IMR-90 (cell line): ENCODE measurements at regions not wholly inside any gene's neighbourhood (a gene's known extent, or its start where the extent isn't known, plus 50 kb on each side); places are given as distances from the start of the nearest gene placed in this dataset.

Experiments
- ATAC-seq: fragments of 200-7000 bp; cut with Tn5 transposase; 2 replicates; pipeline ENCODE4 v1.9.1; 2020; ENCODE audit warnings: low read depth, mild to moderate bottlenecking, moderate library complexity
- BruUV-seq: library from RNA; stranded (reverse); fragments of 400-500 nt; replicated peaks from 2 replicates; lab custom pipeline; 2021; lab: Mats Ljungman, UMichigan
- CTCF ChIA-PET: fragments of 300-600 bp; formaldehyde crosslinking; extraction: SDS; loops from one replicate; lab custom pipeline; 2021; ENCODE audit warnings: antibody characterized with exemption; lab: Yijun Ruan, JAX
- POLR2A ChIA-PET: fragments of 300-600 bp; sonication (Branson Sonifier 250); formaldehyde crosslinking; loops from one replicate; lab custom pipeline; 2022; ENCODE audit warnings: antibody characterized with exemption; ENCODE audit not compliant: unreplicated experiment; lab: Charles Lee
- DNase-seq: peaks from one replicate; pipeline ENCODE4 v3.0.0; 2013
- H2AFZ ChIP-seq: replicated peaks from 2 replicates; pipeline ENCODE3; 2013; ENCODE audit warnings: low read length, mild to moderate bottlenecking; ENCODE audit not compliant: poor library complexity
- H2AK5ac ChIP-seq: 2 replicates; pipeline ENCODE4 v1.6.1; 2013; ENCODE audit warnings: low read depth, low read length, inconsistent platforms
- H2AK9ac ChIP-seq: replicated peaks from 2 replicates; pipeline ENCODE3; 2013; ENCODE audit warnings: mild to moderate bottlenecking, low read depth, low read length, moderate library complexity; ENCODE audit not compliant: poor library complexity
- H2BK120ac ChIP-seq: 2 replicates; pipeline ENCODE4 v1.6.1; 2013; ENCODE audit warnings: low read depth, low read length, inconsistent platforms
- H2BK15ac ChIP-seq: 3 replicates; pipeline ENCODE4 v1.6.1; 2013; ENCODE audit warnings: low read depth, low read length, inconsistent platforms
- H2BK20ac ChIP-seq: 2 replicates; pipeline ENCODE4 v1.6.1; 2013; ENCODE audit warnings: low read depth, mild to moderate bottlenecking, inconsistent platforms, low read length, moderate library complexity
- H2BK5ac ChIP-seq: 2 replicates; pipeline ENCODE4 v1.6.1; 2013; ENCODE audit warnings: mild to moderate bottlenecking, low read depth, low read length, inconsistent platforms; ENCODE audit not compliant: poor library complexity, severe bottlenecking
- H3K14ac ChIP-seq: replicated peaks from 2 replicates; pipeline ENCODE4 v1.6.1; 2013; ENCODE audit warnings: low read depth, low read length, inconsistent platforms
- H3K18ac ChIP-seq: 2 replicates; pipeline ENCODE4 v1.6.1; 2013; ENCODE audit warnings: low read depth, low read length, control low read depth
- H3K23ac ChIP-seq: 2 replicates; pipeline ENCODE4 v1.6.1; 2013; ENCODE audit warnings: low read depth, low read length, inconsistent platforms
- H3K27ac ChIP-seq: 2 replicates; pipeline ENCODE4 v1.5.1; 2013; ENCODE audit warnings: mild to moderate bottlenecking, control low read depth, low read length; ENCODE audit not compliant: insufficient read depth
- H3K27me3 ChIP-seq: 2 replicates; pipeline ENCODE4 v1.6.1; 2013; ENCODE audit warnings: low read length; ENCODE audit not compliant: control insufficient read depth, insufficient read depth
- H3K36me3 ChIP-seq: 2 replicates; pipeline ENCODE4 v1.6.1; 2013; ENCODE audit warnings: low read length, mixed read lengths; ENCODE audit not compliant: control insufficient read depth, insufficient read depth
- H3K4ac ChIP-seq: 2 replicates; pipeline ENCODE4 v1.6.1; 2013; ENCODE audit warnings: low read depth, low read length, inconsistent platforms
- H3K4me1 ChIP-seq: 2 replicates; pipeline ENCODE4 v1.6.1; 2013; ENCODE audit warnings: low read length, mixed read lengths; ENCODE audit not compliant: control insufficient read depth, insufficient read depth
- H3K4me2 ChIP-seq: 2 replicates; pipeline ENCODE4 v1.6.1; 2013; ENCODE audit warnings: low read depth, mild to moderate bottlenecking, control low read depth, low read length, moderate library complexity
- H3K4me3 ChIP-seq: 2 replicates; pipeline ENCODE4 v1.5.1; 2013; ENCODE audit warnings: low read depth, mild to moderate bottlenecking, control low read depth, low read length, moderate library complexity; ENCODE audit not compliant: insufficient read depth
- H3K56ac ChIP-seq: 2 replicates; pipeline ENCODE4 v1.6.1; 2013; ENCODE audit warnings: low read length, inconsistent platforms; ENCODE audit not compliant: insufficient read depth; ENCODE audit errors: extremely low read depth
- H3K79me1 ChIP-seq, 2 experiments: 2 replicates each; pipeline ENCODE4 v1.6.1; 2013; ENCODE audit warnings: low read length in 2 of 2, inconsistent platforms in 1 of 2, low read depth in 1 of 2
- H3K9ac ChIP-seq: 2 replicates; pipeline ENCODE4 v1.6.1; 2013; ENCODE audit warnings: low read depth, low read length, control low read depth
- H3K9me1 ChIP-seq: 2 replicates; pipeline ENCODE4 v1.6.1; 2013; ENCODE audit warnings: low read length, inconsistent platforms; ENCODE audit not compliant: insufficient read depth
- H3K9me3 ChIP-seq: 2 replicates; pipeline ENCODE4 v1.6.1; 2013; ENCODE audit warnings: low read length; ENCODE audit not compliant: control insufficient read depth, insufficient read depth
- H4K20me1 ChIP-seq: 2 replicates; pipeline ENCODE4 v1.6.1; 2013; ENCODE audit warnings: low read length, inconsistent platforms; ENCODE audit not compliant: insufficient read depth
- H4K5ac ChIP-seq: 2 replicates; pipeline ENCODE4 v1.6.1; 2013; ENCODE audit warnings: mild to moderate bottlenecking, low read depth, low read length, control low read depth
- H4K8ac ChIP-seq, 2 experiments: 2 replicates each; pipeline ENCODE4 v1.6.1; 2013; ENCODE audit warnings: low read depth in 2 of 2, low read length in 2 of 2, control low read depth in 1 of 2, inconsistent platforms in 1 of 2
- H4K91ac ChIP-seq: 2 replicates; pipeline ENCODE4 v1.6.1; 2013; ENCODE audit warnings: low read depth, low read length, inconsistent platforms; ENCODE audit not compliant: insufficient read depth
- CHD1 ChIP-seq: IDR thresholded peaks from 2 replicates; pipeline ENCODE4 v1.6.1; 2012; ENCODE audit warnings: low read depth, low read length, improper control_type of control experiment
- MAZ ChIP-seq: IDR thresholded peaks from 2 replicates; pipeline ENCODE4 v1.6.1; 2012; ENCODE audit warnings: low read depth, mild to moderate bottlenecking, low read length, improper control_type of control experiment, moderate library complexity, borderline replicate concordance
- MXI1 ChIP-seq: IDR thresholded peaks from 2 replicates; pipeline ENCODE4 v1.6.1; 2012; ENCODE audit warnings: low read depth, mild to moderate bottlenecking, low read length, moderate library complexity, borderline replicate concordance
- POLR2A ChIP-seq: IDR thresholded peaks from 2 replicates; pipeline ENCODE4 v1.6.1; 2012; ENCODE audit warnings: mild to moderate bottlenecking, low read depth, low read length
- dilution Hi-C: fragments of 300-500 bp; cut with HindIII; formaldehyde crosslinking; loops from one replicate; pipeline ENCODE4 v1.14.3; 2018; ENCODE audit warnings: low sequenced_read_pairs; ENCODE audit not compliant: unreplicated experiment
- in situ Hi-C: fragments of 300-500 bp; cut with MboI; formaldehyde crosslinking; loops from 3 replicates; pipeline ENCODE4 v1.14.3; 2019; ENCODE audit warnings: low sequenced_read_pairs, inconsistent platforms, mixed read lengths
- intact Hi-C: fragments of 100-400 bp; cut with micrococcal nuclease; formaldehyde crosslinking; loops from 2 replicates; pipeline ENCODE4 v1.10.0; 2022

GRCh38 chr3:18215639-18216038 lies 209.5 kb downstream of the SATB1 start:
- H3K9me1 ChIP-seq: no peaks in the 10 kb centered on the region
- no peak for ATAC-seq
- H2AK9ac ChIP-seq: no peak overlapping the region
- H2AK5ac ChIP-seq: no peak overlapping the region
- no peaks in the 10 kb centered on the region for H3K9me3 ChIP-seq
- no peak overlapping the region for H3K27ac ChIP-seq
- no peaks in the 10 kb centered on the region for H3K27me3 ChIP-seq
- H3K56ac ChIP-seq: no peak overlapping the region
- H2BK15ac ChIP-seq: no peak overlapping the region
- POLR2A ChIA-PET: no interaction called here
- H3K14ac ChIP-seq: no peak overlapping the region
- no peaks in the 10 kb centered on the region for H3K4me1 ChIP-seq
- no peaks in the 10 kb centered on the region for H3K79me1 ChIP-seq
- no peak overlapping the region for H2BK120ac ChIP-seq
- H3K18ac ChIP-seq: no peak overlapping the region
- H4K5ac ChIP-seq: no peak overlapping the region
- H3K9ac ChIP-seq: no peak overlapping the region
- no peak overlapping the region for H4K91ac ChIP-seq
- no TSS peak for BruUV-seq
- in situ Hi-C loops: no loop called here
- CTCF ChIA-PET: no interaction called here
- dilution Hi-C loops: no loop called here
- intact Hi-C loops: no loop called here
- H2BK20ac ChIP-seq: no peak overlapping the region
- no peaks in the 10 kb centered on the region for H4K20me1 ChIP-seq
- H3K4me3 ChIP-seq: no peak overlapping the region
- no peak overlapping the region for H3K4me2 ChIP-seq
- H4K8ac ChIP-seq: no peak overlapping the region
- no peaks in the 10 kb centered on the region for H3K36me3 ChIP-seq
- DNase-seq: no peak
- no peak overlapping the region for H2AFZ ChIP-seq
- no peak overlapping the region for H3K4ac ChIP-seq
- no peak overlapping the region for H3K23ac ChIP-seq
- H2BK5ac ChIP-seq: no peak overlapping the region
- TF ChIP-seq MAZ (no peak), POLR2A (no peak), CHD1 (no peak), MXI1 (no peak)
